Tibial nerve (tissue), 4 donors: ENCODE measurements at regions not wholly inside any gene's neighbourhood (a gene's known extent, or its start where the extent isn't known, plus 50 kb on each side); places are given as distances from the start of the nearest gene placed in this dataset.

ENCODE experiments used
- DNase-seq, 2 donors: peaks; one replicate each; pipeline ENCODE4 v3.0.0-alpha.2; 2019; ENCODE audit warnings: low spot score in 2 of 2
- H3K27ac ChIP-seq, 4 donors: fragments of 200-600 bp; sonication (generic) in 3 of 4; one replicate each; pipeline ENCODE4 v1.5.1; 2017 to 2019; ENCODE audit warnings: mild to moderate bottlenecking in 1 of 4
- H3K27me3 ChIP-seq, 2 donors: fragments of 200-600 bp; sonication (generic) in 1 of 2; one replicate each; pipeline versions ENCODE4 v1.5.1 to v1.6.0; 2017 to 2019
- H3K36me3 ChIP-seq, 3 donors: fragments of 200-600 bp; sonication (generic); one replicate each; pipeline ENCODE4 v1.5.1; 2018 to 2019
- H3K4me1 ChIP-seq, 4 donors: fragments of 200-600 bp; sonication (generic) in 3 of 4; one replicate each; pipeline ENCODE4 v1.5.1; 2017 to 2019
- H3K4me3 ChIP-seq, 4 donors: fragments of 200-600 bp; sonication (generic) in 3 of 4; one replicate each; pipeline ENCODE4 v1.5.1; 2017 to 2019; ENCODE audit warnings: mild to moderate bottlenecking in 1 of 4, moderate library complexity in 1 of 4
- H3K9me3 ChIP-seq, 4 donors: fragments of 200-600 bp; sonication (generic) in 3 of 4; one replicate each; pipeline ENCODE4 v1.5.1; 2017 to 2019
- CTCF ChIP-seq, 5 experiments: fragments of 200-600 bp in 3 of 5; fragments of 450-650 bp in 2 of 5; sonication (generic) in 3 of 5; IDR thresholded peaks; one replicate each; pipeline ENCODE4 v1.5.1; 2016 to 2019; ENCODE audit warnings: antibody characterized with exemption in 5 of 5, mild to moderate bottlenecking in 3 of 5, moderate library complexity in 2 of 5
- EP300 ChIP-seq, 2 donors: sonication (generic); formaldehyde crosslinking; IDR thresholded peaks; one replicate each; pipeline ENCODE4 v1.6.1; 2017; ENCODE audit warnings: antibody characterized with exemption in 2 of 2, mild to moderate bottlenecking in 1 of 2
- POLR2A ChIP-seq, 2 donors: fragments of 450-650 bp; IDR thresholded peaks; one replicate each; pipeline ENCODE4 v1.6.1; 2017; ENCODE audit warnings: antibody characterized with exemption in 2 of 2, mild to moderate bottlenecking in 2 of 2, moderate library complexity in 2 of 2
- WGBS, 2 donors: methylation state at CpG; one replicate each; pipeline ENCODE4 v1.1.5; 2018; 5-methylcytosine and 5-hydroxymethylcytosine counted together

GRCh38 chr1:238457610-238458009 is 566.9 kb upstream of the ZP4 start:
- H3K9me3 ChIP-seq, result no peaks in the 10 kb centered on the region
- H3K27me3 ChIP-seq, result no peaks in the 10 kb centered on the region
- H3K27ac ChIP-seq, result no peak overlapping the region
- DNase-seq, result no peak
- TF ChIP-seq CTCF (IDR thresholded peaks at IDR 0.05), result no peak
- TF ChIP-seq POLR2A (IDR thresholded peaks at IDR 0.05), result no peak
- no peak for TF ChIP-seq EP300 (IDR thresholded peaks at IDR 0.05)
- no peaks in the 10 kb centered on the region for H3K36me3 ChIP-seq
- H3K4me1 ChIP-seq, result no peaks in the 10 kb centered on the region
- H3K4me3 ChIP-seq, result no peak overlapping the region

GRCh38 chr1:238451781-238452310 is 561.1 kb upstream of the ZP4 start:
- no peaks in the 10 kb centered on the region for H3K4me1 ChIP-seq
- no peaks in the 10 kb centered on the region for H3K36me3 ChIP-seq
- H3K27me3 ChIP-seq, result no peaks in the 10 kb centered on the region
- H3K27ac ChIP-seq, result no peak overlapping the region
- DNase-seq, result no peak
- H3K9me3 ChIP-seq, result no peaks in the 10 kb centered on the region
- 50 to 54% methylated on average over 4 of the region's 4 CpGs for WGBS, 2 donors
- H3K4me3 ChIP-seq, result no peak overlapping the region
- no peak for TF ChIP-seq EP300 (IDR thresholded peaks at IDR 0.05)
- TF ChIP-seq CTCF (IDR thresholded peaks at IDR 0.05), result no peak
- no peak for TF ChIP-seq POLR2A (IDR thresholded peaks at IDR 0.05)

GRCh38 chr1:238450976-238451375 is 560.3 kb upstream of the ZP4 start:
- Histone ChIP-seq H3K4me1 (no peaks in the 10 kb centered on the region), H3K27me3 (no peaks in the 10 kb centered on the region), H3K4me3 (no peak overlapping the region), H3K27ac (no peak overlapping the region), H3K9me3 (no peaks in the 10 kb centered on the region), H3K36me3 (no peaks in the 10 kb centered on the region)
- TF ChIP-seq POLR2A (IDR thresholded peaks at IDR 0.05), result no peak
- TF ChIP-seq CTCF (IDR thresholded peaks at IDR 0.05), result no peak
- DNase-seq, result no peak

GRCh38 chr1:238443687-238444086 is 553.0 kb upstream of the ZP4 start:
- Histone ChIP-seq H3K4me3 (no peak overlapping the region), H3K4me1 (no peaks in the 10 kb centered on the region), H3K9me3 (peaks cover 0 to 10% (median 0%) of the 10 kb centered on the region in 4 donors), H3K36me3 (no peaks in the 10 kb centered on the region), H3K27me3 (no peaks in the 10 kb centered on the region), H3K27ac (no peak overlapping the region)
- no peak for TF ChIP-seq POLR2A (IDR thresholded peaks at IDR 0.05)
- no peak for TF ChIP-seq CTCF (IDR thresholded peaks at IDR 0.05)
- no peak for TF ChIP-seq EP300 (IDR thresholded peaks at IDR 0.05)
- WGBS, 2 donors, result 90 to 91% methylated on average over 6 of the region's 6 CpGs
- DNase-seq, result no peak

GRCh38 chr1:238439511-238439910 is 548.8 kb upstream of the ZP4 start:
- Histone ChIP-seq H3K36me3 (no peaks in the 10 kb centered on the region), H3K4me3 (no peak overlapping the region), H3K27me3 (no peaks in the 10 kb centered on the region), H3K4me1 (no peaks in the 10 kb centered on the region), H3K9me3 (peaks cover 0 to 2% (median 0%) of the 10 kb centered on the region in 4 donors), H3K27ac (no peak overlapping the region)
- DNase-seq, result no peak
- TF ChIP-seq EP300 (IDR thresholded peaks at IDR 0.05) (no peak), CTCF (IDR thresholded peaks at IDR 0.05) (no peak), POLR2A (IDR thresholded peaks at IDR 0.05) (no peak)
